Natural killer cell (primary cell): ENCODE measurements at regions not wholly inside any gene's neighbourhood (a gene's known extent, or its start where the extent isn't known, plus 50 kb on each side); places are given as distances from the start of the nearest gene placed in this dataset.

Experiments
- ATAC-seq, 3 donors: fragments of 150-1000 bp in 2 of 3; fragments of 200-7000 bp in 1 of 3; cut with Tn5 transposase; 1 replicate in 1 of 3; 2 replicates in 2 of 3; pipeline ENCODE4 v1.10.0; 2021; ENCODE audit warnings: mild to moderate bottlenecking in 2 of 3, moderate library complexity in 2 of 3
- DNase-seq, 2 donors: peaks; one replicate each; pipeline versions ENCODE4 v3.0.0 to v3.0.0-alpha.2; 2013 to 2021; ENCODE audit warnings: mixed read lengths in 1 of 2
- H3K27ac ChIP-seq: one replicate; pipeline ENCODE4 v1.5.1; 2013; ENCODE audit warnings: mild to moderate bottlenecking, low read length
- H3K27me3 ChIP-seq: one replicate; pipeline ENCODE4 v1.6.1; 2013; ENCODE audit warnings: low read length; ENCODE audit not compliant: control insufficient read depth, insufficient read depth
- H3K36me3 ChIP-seq: one replicate; pipeline ENCODE4 v1.6.1; 2013; ENCODE audit warnings: low read length; ENCODE audit not compliant: control insufficient read depth, insufficient read depth
- H3K4me1 ChIP-seq: one replicate; pipeline ENCODE4 v1.6.1; 2013; ENCODE audit warnings: low read length; ENCODE audit not compliant: control insufficient read depth, insufficient read depth
- H3K4me3 ChIP-seq: one replicate; pipeline ENCODE4 v1.5.1; 2013; ENCODE audit warnings: low read length
- H3K9me3 ChIP-seq: one replicate; pipeline ENCODE4 v1.6.1; 2013; ENCODE audit warnings: low read length; ENCODE audit not compliant: control insufficient read depth, insufficient read depth
- H3K27ac Mint-ChIP-seq, 2 donors: one replicate each; pipeline ENCODE4 v1.8.0; 2022; ENCODE audit warnings: mild to moderate bottlenecking in 2 of 2, mixed read lengths in 2 of 2, moderate library complexity in 1 of 2
- H3K27me3 Mint-ChIP-seq, 2 donors: one replicate each; pipeline ENCODE4 v1.8.0; 2022; ENCODE audit warnings: low read depth in 2 of 2, mixed read lengths in 2 of 2
- H3K36me3 Mint-ChIP-seq: one replicate; pipeline ENCODE4 v1.8.0; 2022; ENCODE audit warnings: mixed read lengths
- H3K4me1 Mint-ChIP-seq, 2 donors: one replicate each; pipeline ENCODE4 v1.8.0; 2022; ENCODE audit warnings: mixed read lengths in 2 of 2
- H3K4me3 Mint-ChIP-seq: one replicate; pipeline ENCODE4 v1.8.0; 2022; ENCODE audit warnings: mild to moderate bottlenecking, moderate library complexity, mixed read lengths
- H3K9me3 Mint-ChIP-seq, 2 donors: one replicate each; pipeline ENCODE4 v1.8.0; 2022; ENCODE audit warnings: mixed read lengths in 2 of 2
- CTCF ChIP-seq: fragments of 200-600 bp; IDR thresholded peaks from one replicate; pipeline ENCODE4 v1.8.0; 2022; ENCODE audit warnings: antibody characterized with exemption
- WGBS: methylation state at CpG from one replicate; pipeline ENCODE4 v1.1.7; 2013; ENCODE audit warnings: missing lambda C conversion rate; ENCODE audit not compliant: insufficient coverage; 5-methylcytosine and 5-hydroxymethylcytosine counted together
- intact Hi-C: fragments of 100-400 bp; cut with micrococcal nuclease; formaldehyde crosslinking; loops from one replicate; pipeline ENCODE4 v1.14.2; 2022

GRCh38 chr4:181234951-181235680, 1008.1 kb upstream of the TENM3 start:
- H3K27me3 ChIP-seq: no peaks in the 10 kb centered on the region
- no peaks in the 10 kb centered on the region for H3K4me1 ChIP-seq
- H3K27ac ChIP-seq: no peak overlapping the region
- Mint-ChIP-seq H3K27me3 (no peaks in the 10 kb centered on the region), H3K36me3 (no peaks in the 10 kb centered on the region), H3K27ac (no peak overlapping the region), H3K9me3 (peaks cover 4 to 8% of the 10 kb centered on the region in 2 donors), H3K4me1 (no peaks in the 10 kb centered on the region), H3K4me3 (no peak overlapping the region)
- H3K36me3 ChIP-seq: no peaks in the 10 kb centered on the region
- DNase-seq: no peak
- intact Hi-C loops: no loop called here
- TF ChIP-seq CTCF: no peak
- no peaks in the 10 kb centered on the region for H3K9me3 ChIP-seq
- ATAC-seq: no peak
- no peak overlapping the region for H3K4me3 ChIP-seq
- 92% methylated on average over 12 of the region's 13 CpGs for WGBS

GRCh38 chr4:181245326-181245725, 997.9 kb upstream of the TENM3 start:
- Mint-ChIP-seq H3K4me3 (no peak overlapping the region), H3K9me3 (peaks cover 8 to 10% of the 10 kb centered on the region in 2 donors), H3K36me3 (no peaks in the 10 kb centered on the region), H3K27ac (no peak overlapping the region), H3K4me1 (no peaks in the 10 kb centered on the region), H3K27me3 (no peaks in the 10 kb centered on the region)
- ATAC-seq (no peak), DNase-seq (no peak)
- Histone ChIP-seq H3K9me3 (no peaks in the 10 kb centered on the region), H3K36me3 (no peaks in the 10 kb centered on the region), H3K4me3 (no peak overlapping the region), H3K27ac (no peak overlapping the region), H3K27me3 (no peaks in the 10 kb centered on the region), H3K4me1 (no peaks in the 10 kb centered on the region)
- TF ChIP-seq CTCF: no peak
- WGBS: 95% methylated on average over 6 of the region's 6 CpGs
- intact Hi-C loops: no loop called here

GRCh38 chr4:181249031-181249430, 994.2 kb upstream of the TENM3 start:
- no peak overlapping the region for H3K4me3 Mint-ChIP-seq
- TF ChIP-seq CTCF: no peak
- H3K9me3 Mint-ChIP-seq: peaks cover 15 to 18% of the 10 kb centered on the region in 2 donors
- H3K9me3 ChIP-seq: no peaks in the 10 kb centered on the region
- H3K27me3 ChIP-seq: no peaks in the 10 kb centered on the region
- WGBS: 80% methylated on average over 3 of the region's 4 CpGs
- no peaks in the 10 kb centered on the region for H3K27me3 Mint-ChIP-seq
- H3K36me3 Mint-ChIP-seq: no peaks in the 10 kb centered on the region
- H3K4me1 ChIP-seq: no peaks in the 10 kb centered on the region
- no peaks in the 10 kb centered on the region for H3K36me3 ChIP-seq
- H3K27ac ChIP-seq: no peak overlapping the region
- H3K4me1 Mint-ChIP-seq: no peaks in the 10 kb centered on the region
- no peak overlapping the region for H3K27ac Mint-ChIP-seq
- DNase-seq (no peak), ATAC-seq (no peak)
- intact Hi-C loops: no loop called here
- H3K4me3 ChIP-seq: no peak overlapping the region

GRCh38 chr4:181254771-181255170, 988.4 kb upstream of the TENM3 start:
- H3K9me3 Mint-ChIP-seq: peaks cover 20 to 24% of the 10 kb centered on the region in 2 donors
- intact Hi-C loops: no loop called here

More at GRCh38 chr4:181254771-181255170, 988.4 kb upstream of the TENM3 start:
- Histone ChIP-seq H3K4me1 (no peaks in the 10 kb centered on the region), H3K9me3 (peaks cover 3% of the 10 kb centered on the region), H3K4me3 (no peak overlapping the region), H3K27me3 (no peaks in the 10 kb centered on the region), H3K36me3 (no peaks in the 10 kb centered on the region), H3K27ac (no peak overlapping the region)
- Mint-ChIP-seq H3K36me3 (peaks cover 8% of the 10 kb centered on the region), H3K27me3 (no peaks in the 10 kb centered on the region), H3K4me3 (no peak overlapping the region), H3K4me1 (no peaks in the 10 kb centered on the region), H3K27ac (no peak overlapping the region)
- WGBS: 86% methylated on average over 5 of the region's 6 CpGs
- ATAC-seq (no peak), DNase-seq (no peak)
- TF ChIP-seq CTCF: no peak
